OCI-LY7 (cell line): ENCODE measurements at regions not wholly inside any gene's neighbourhood (a gene's known extent, or its start where the extent isn't known, plus 50 kb on each side); places are given as distances from the start of the nearest gene placed in this dataset.

Experiments
- BruUV-seq: library from RNA; stranded (reverse); fragments of 400-500 nt; replicated peaks from 2 replicates; lab custom pipeline; 2021; lab: Mats Ljungman, UMichigan
- CTCF ChIA-PET: fragments of 300-600 bp; sonication (Branson Sonifier 250); formaldehyde crosslinking; loops from one replicate; lab custom pipeline; 2022; ENCODE audit warnings: antibody characterized with exemption; ENCODE audit not compliant: unreplicated experiment; lab: Charles Lee
- POLR2A ChIA-PET: fragments of 300-600 bp; sonication (Branson Sonifier 250); formaldehyde crosslinking; loops from one replicate; lab custom pipeline; 2022; ENCODE audit warnings: antibody characterized with exemption; lab: Charles Lee
- DNase-seq: peaks from one replicate; pipeline ENCODE4 v3.0.0-alpha.2; 2015; ENCODE audit warnings: low spot score
- H2AFZ ChIP-seq: fragments of 200-600 bp; sonication (generic), shearing (Covaris generic); 2 replicates; pipeline ENCODE4 v1.6.1; 2014; ENCODE audit warnings: mild to moderate bottlenecking, antibody characterized with exemption, low read length, moderate library complexity
- H3K27ac ChIP-seq: fragments of 200-600 bp; sonication (generic); 2 replicates; pipeline ENCODE4 v1.5.1; 2014; ENCODE audit warnings: mixed run types, low read depth, mild to moderate bottlenecking, moderate library complexity, low read length, inconsistent platforms; ENCODE audit not compliant: poor library complexity, severe bottlenecking
- H3K36me3 ChIP-seq: fragments of 200-600 bp; sonication (generic); 2 replicates; pipeline ENCODE4 v1.6.1; 2014; ENCODE audit warnings: mild to moderate bottlenecking, antibody characterized with exemption, low read length, moderate library complexity, mixed read lengths; ENCODE audit not compliant: insufficient read depth
- H3K4me1 ChIP-seq: fragments of 200-600 bp; sonication (generic); 2 replicates; pipeline ENCODE4 v1.5.1; 2014; ENCODE audit warnings: mild to moderate bottlenecking, low read length; ENCODE audit not compliant: insufficient read depth, poor library complexity, severe bottlenecking
- H3K4me2 ChIP-seq: fragments of 200-600 bp; sonication (generic); 2 replicates; pipeline ENCODE4 v1.6.1; 2014; ENCODE audit warnings: mild to moderate bottlenecking, low read length
- H3K4me3 ChIP-seq: fragments of 200-600 bp; sonication (generic); 2 replicates; pipeline ENCODE4 v1.5.1; 2014; ENCODE audit warnings: mild to moderate bottlenecking, low read depth, low read length; ENCODE audit not compliant: poor library complexity, severe bottlenecking
- H3K79me2 ChIP-seq: fragments of 200-600 bp; sonication (generic); 2 replicates; pipeline ENCODE4 v1.6.1; 2016; ENCODE audit warnings: low read depth, mild to moderate bottlenecking, low read length, moderate library complexity, mixed read lengths; ENCODE audit not compliant: insufficient read depth
- H3K9me2 ChIP-seq: fragments of 200-600 bp; sonication (generic); 2 replicates; pipeline ENCODE4 v1.6.1; 2016; ENCODE audit warnings: mild to moderate bottlenecking, low read length, mixed read lengths; ENCODE audit not compliant: insufficient read depth
- H3K9me3 ChIP-seq: fragments of 200-600 bp; sonication (generic); 2 replicates; pipeline ENCODE4 v1.6.1; 2014; ENCODE audit warnings: mild to moderate bottlenecking, mixed run types, low read length, mixed read lengths
- H4K20me1 ChIP-seq: fragments of 200-600 bp; sonication (generic); 2 replicates; pipeline ENCODE4 v1.6.1; 2014; ENCODE audit warnings: mild to moderate bottlenecking, antibody characterized with exemption, low read length, moderate library complexity, mixed read lengths; ENCODE audit not compliant: insufficient read depth
- CTCF ChIP-seq: fragments of 200-600 bp; sonication (generic); conservative IDR thresholded peaks from 2 replicates; pipeline ENCODE4 v1.5.1; 2014; ENCODE audit warnings: mild to moderate bottlenecking, antibody characterized with exemption, low read length, moderate library complexity, mixed read lengths
- EZH2phosphoT487 ChIP-seq: fragments of 200-600 bp; sonication (generic); IDR thresholded peaks from 2 replicates; pipeline ENCODE4 v1.6.1; 2018; ENCODE audit warnings: low read depth, borderline replicate concordance, mild to moderate bottlenecking, mixed run types, antibody characterized with exemption, low read length, moderate library complexity, mixed read lengths
- intact Hi-C: fragments of 100-400 bp; cut with micrococcal nuclease; formaldehyde crosslinking; loops from one replicate; pipeline ENCODE4 v1.10.0; 2022; ENCODE audit not compliant: unreplicated experiment

GRCh38 chr2:19244460-19245363 is 113.7 kb downstream of the OSR1 start:
- BruUV-seq, result no TSS peak

DNA sequence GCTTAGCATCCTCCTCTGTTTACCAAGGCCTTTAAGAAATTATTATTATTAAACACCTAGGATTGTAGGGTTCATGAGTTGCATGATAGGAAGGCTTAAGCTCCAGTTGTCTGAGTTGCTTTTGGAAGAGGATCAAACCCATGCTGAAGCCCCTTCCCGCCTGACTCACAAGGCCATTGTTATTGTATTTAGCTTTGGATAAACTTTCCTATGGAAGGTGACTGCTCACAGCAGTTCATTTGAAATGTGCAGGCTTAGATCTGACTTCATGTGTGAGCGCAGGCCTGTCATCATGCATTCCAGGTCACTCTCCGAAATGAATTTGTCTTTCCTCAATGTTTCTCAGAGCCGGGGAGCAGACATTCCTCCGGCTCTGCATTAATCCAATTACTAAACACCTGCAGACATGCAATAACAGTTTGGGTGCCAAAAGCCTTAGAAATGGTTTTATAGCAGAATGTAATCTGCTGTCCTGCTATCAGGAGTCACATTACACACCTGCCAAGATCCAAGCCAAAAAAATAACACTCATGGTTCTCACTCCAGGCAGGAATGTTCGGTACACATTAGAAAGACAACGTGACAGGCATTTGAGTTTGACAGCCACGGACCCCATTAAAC is 119.9 kb downstream of the OSR1 start:
- no TSS peak for BruUV-seq
- Histone ChIP-seq H3K4me1 (no peaks in the 10 kb centered on the region), H3K9me2 (no peaks in the 10 kb centered on the region), H3K36me3 (no peaks in the 10 kb centered on the region), H3K27ac (no peak overlapping the region), H4K20me1 (no peaks in the 10 kb centered on the region), H3K79me2 (no peaks in the 10 kb centered on the region), H3K4me2 (no peak overlapping the region), H3K4me3 (no peak overlapping the region), H3K9me3 (no peaks in the 10 kb centered on the region), H2AFZ (no peak overlapping the region)
- ChIA-PET CTCF (no interaction called here), POLR2A (no interaction called here)
- TF ChIP-seq CTCF (no peak), EZH2phosphoT487 (no peak)
- DNase-seq, result no peak
- intact Hi-C loops, result no loop called here

More at GRCh38 chr2:19244460-19245363, 113.7 kb downstream of the OSR1 start:
- Histone ChIP-seq H3K4me1 (no peaks in the 10 kb centered on the region), H3K4me2 (no peak overlapping the region), H2AFZ (no peak overlapping the region), H3K36me3 (no peaks in the 10 kb centered on the region), H3K79me2 (no peaks in the 10 kb centered on the region), H3K9me2 (no peaks in the 10 kb centered on the region), H3K4me3 (no peak overlapping the region), H3K9me3 (no peaks in the 10 kb centered on the region), H4K20me1 (no peaks in the 10 kb centered on the region), H3K27ac (no peak overlapping the region)
- DNase-seq, result no peak
- TF ChIP-seq EZH2phosphoT487 (no peak), CTCF (no peak)
- ChIA-PET CTCF (no interaction called here), POLR2A (interaction anchor here (0.6 kb wide), 1 partner anchor 842 kb away, joined by 3 read pairs; no protein-coding TSS in a partner anchor)
- intact Hi-C loops, result no loop called here
